ENCODE measurements at regions not wholly inside any gene's neighbourhood (a gene's known extent, or its start where the extent isn't known, plus 50 kb on each side); places are given as distances from the start of the nearest gene placed in this dataset.

GRCh38 chr5:4907571-4907970 is 232.6 kb upstream of the ADAMTS16 start:
- intact Hi-C loops (cut with micrococcal nuclease), result no loop called here

DNA sequence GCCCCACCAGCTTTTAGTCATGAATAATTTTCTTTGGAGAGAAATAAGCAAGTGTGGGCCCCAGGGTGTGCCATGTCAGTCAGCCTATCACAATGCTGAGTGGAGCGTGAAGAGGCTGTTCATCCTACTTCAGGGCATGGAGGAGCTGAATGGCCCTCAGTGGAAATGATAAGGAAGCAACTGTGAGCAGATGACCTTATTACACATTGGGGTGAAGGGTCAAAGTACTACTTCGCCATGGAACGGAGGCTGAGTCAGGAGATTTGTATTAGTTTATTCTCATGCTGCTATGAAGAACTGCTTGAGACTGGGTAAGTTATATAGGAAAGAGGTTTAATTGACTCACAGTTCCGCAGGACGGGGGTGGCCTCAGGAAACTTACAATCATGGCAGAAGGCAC is 231.0 kb upstream of the ADAMTS16 start:
- intact Hi-C loops (cut with micrococcal nuclease), result no loop called here

- intact Hi-C loops (cut with micrococcal nuclease), result no loop called here
These were observed 228.3 kb upstream of the ADAMTS16 start for GRCh38 chr5:4911646-4912403.

- intact Hi-C loops (cut with micrococcal nuclease), result no loop called here
These were observed 218.2 kb upstream of the ADAMTS16 start for GRCh38 chr5:4921929-4922328.

DNA sequence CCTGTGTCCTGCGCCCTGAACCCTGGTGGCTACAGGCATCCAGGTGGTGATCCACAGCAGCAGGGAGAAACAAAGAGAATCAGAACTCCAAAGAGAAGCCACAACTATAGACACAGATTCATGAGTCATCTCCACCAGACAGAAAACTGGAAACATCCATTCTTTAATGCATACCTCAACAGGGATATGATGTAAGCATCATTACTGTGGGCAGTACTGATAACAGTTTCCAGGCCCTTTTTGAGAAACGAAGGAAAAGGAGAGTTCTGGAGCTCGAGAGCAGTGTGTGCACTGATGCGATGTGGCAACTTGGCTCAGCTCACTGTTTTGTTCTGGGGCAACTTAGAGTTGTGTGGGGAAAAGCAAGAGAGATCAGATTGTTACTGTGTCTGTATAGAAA is 215.6 kb upstream of the ADAMTS16 start:
- intact Hi-C loops (cut with micrococcal nuclease), result no loop called here

DNA sequence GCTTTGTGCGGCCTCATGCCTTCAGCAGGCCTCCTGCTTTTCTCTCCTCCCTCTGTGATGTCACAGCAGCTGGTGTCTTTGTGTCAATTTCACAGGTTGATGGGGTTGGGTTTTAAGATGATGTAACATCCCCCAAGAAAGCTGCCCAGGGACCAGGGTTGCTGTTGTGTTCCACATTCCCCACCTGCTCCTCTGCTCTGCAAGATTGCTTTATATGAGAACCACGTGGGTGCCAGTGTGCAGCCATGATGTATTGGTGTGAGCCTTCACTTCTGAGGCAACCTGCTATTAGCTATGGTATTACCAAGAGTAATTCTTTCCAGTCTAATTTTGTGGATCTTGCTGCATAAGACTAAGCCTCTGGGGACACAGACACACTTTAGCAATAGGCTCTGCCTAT is 213.0 kb upstream of the ADAMTS16 start:
- intact Hi-C loops (cut with micrococcal nuclease), result no loop called here

GRCh38 chr5:4928409-4928808 is 211.7 kb upstream of the ADAMTS16 start:
- intact Hi-C loops (cut with micrococcal nuclease), result no loop called here

DNA sequence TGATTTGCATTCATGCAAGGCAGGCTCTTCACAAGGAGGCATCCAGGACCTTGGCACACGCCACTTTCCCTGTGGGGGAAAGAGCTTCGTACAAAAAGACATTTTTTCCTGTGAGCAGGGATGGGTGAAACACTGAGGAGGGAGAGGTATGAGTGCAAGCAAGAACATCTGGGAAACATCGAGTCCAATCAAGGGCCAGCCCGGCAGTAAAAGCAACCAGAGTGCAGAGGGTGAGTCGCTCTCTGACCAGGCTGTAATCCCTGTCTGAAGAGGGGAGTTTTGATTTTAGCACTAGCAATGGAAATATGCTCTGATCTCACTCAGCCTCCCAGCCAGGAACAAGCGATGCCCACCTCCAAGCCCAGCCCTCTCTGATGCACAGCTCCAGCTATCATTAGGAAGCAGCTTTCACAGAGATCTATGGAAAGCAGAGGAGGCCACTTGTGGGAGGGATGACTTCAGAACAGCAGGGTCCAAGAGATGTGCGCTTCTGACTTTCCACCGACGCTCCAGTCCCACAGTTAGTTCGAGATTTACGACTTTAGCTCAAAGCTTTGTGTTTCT is 211.0 kb upstream of the ADAMTS16 start:
- intact Hi-C loops (cut with micrococcal nuclease), result no loop called here

DNA sequence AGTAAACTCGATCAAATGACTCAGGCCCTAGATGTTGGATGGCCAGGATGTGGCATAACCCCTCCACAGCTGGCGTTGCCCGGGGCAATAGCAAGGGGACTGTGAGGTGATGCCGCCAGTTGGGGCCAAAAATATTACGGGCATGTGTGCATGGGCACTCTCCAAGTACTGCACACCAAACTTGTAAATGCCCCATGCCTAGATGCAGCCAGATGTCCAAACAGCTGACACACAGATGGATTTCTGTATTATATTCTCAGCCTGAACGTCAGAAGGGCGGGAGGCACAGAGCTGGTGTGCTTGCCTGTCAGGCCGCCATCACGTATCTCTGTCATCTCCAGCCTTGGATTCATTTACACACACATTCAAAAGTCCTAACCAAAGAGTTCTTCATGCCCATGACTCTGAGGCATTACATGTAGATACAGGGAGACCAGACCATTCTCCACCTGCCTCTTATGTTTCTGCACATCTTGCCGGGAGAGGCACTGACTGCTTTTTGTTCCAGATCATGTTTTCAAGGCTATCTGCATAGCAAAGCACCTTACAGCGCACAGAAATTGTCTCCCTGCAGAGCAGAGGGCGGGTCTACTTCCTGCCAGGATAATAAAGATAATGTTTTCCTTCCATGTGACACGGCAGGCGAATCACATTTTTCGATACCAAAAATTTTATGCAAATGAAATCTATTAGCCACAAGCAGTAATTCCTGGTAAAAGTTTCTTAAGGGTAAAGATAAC is 200.9 kb upstream of the ADAMTS16 start:
- intact Hi-C loops (cut with micrococcal nuclease), result no loop called here

GRCh38 chr5:4941161-4941560 is 199.0 kb upstream of the ADAMTS16 start:
- intact Hi-C loops (cut with micrococcal nuclease), result no loop called here

- intact Hi-C loops (cut with micrococcal nuclease), result loop anchor here (1.0 kb wide), 1 partner anchor 63 kb away; no protein-coding TSS in a partner anchor
These were observed 197.9 kb upstream of the ADAMTS16 start for GRCh38 chr5:4941957-4942830.

- intact Hi-C loops (cut with micrococcal nuclease), result loop anchor here (1.0 kb wide), 1 partner anchor 64 kb away; no protein-coding TSS in a partner anchor
These were observed 197.3 kb upstream of the ADAMTS16 start for GRCh38 chr5:4942831-4943178.

- intact Hi-C loops (cut with micrococcal nuclease), result no loop called here
These were observed 194.8 kb upstream of the ADAMTS16 start for GRCh38 chr5:4945296-4945695.

DNA sequence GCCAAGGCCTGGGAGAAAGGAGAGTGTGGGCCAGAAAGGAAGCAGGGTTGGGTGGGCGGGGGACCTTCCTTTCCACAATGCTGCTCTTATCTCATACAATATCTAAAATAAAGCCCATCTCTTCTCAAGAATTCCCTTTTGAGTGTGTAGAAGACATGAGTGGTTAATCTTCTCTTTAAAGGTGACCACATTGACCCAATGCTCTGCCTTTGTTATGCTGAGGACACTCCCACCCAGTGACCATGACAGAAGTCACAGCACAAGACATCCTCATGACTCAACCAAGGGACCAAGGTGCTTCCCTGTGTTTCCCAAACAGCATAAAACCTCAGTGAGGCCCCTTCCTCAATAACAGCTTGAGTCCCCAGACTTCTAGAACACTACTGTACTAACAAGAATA is 193.0 kb upstream of the ADAMTS16 start:
- intact Hi-C loops (cut with micrococcal nuclease), result no loop called here

DNA sequence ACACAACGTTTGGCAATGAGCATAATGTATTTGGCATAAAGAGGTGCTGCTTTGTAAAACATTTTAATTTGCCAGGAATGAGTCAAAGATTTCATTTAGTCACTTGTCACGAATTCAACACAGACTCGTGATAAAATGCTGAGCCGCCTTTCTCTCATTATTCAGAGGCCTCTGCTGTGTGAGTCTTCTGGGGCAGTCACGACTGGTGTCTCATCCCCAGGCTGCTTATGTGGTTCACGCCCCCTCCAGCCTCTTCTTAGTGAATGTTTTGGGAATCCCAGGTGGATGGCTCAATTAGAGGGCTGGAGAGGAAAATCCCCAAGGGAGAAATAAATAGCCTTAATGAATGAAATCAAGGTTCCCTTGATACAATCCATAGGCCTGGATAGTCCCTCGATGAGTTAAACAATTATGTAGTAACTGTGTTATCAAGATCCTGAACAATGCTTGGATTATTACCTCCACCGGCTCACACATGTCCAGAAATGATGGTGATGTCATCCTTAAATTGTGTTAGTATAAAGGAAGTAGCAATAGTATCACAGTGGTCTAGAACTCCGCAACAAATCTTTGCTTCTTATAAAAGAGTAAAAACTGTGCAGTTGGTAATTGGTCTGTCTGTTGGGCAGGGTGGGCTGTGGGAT is 192.1 kb upstream of the ADAMTS16 start:
- intact Hi-C loops (cut with micrococcal nuclease), result no loop called here

DNA sequence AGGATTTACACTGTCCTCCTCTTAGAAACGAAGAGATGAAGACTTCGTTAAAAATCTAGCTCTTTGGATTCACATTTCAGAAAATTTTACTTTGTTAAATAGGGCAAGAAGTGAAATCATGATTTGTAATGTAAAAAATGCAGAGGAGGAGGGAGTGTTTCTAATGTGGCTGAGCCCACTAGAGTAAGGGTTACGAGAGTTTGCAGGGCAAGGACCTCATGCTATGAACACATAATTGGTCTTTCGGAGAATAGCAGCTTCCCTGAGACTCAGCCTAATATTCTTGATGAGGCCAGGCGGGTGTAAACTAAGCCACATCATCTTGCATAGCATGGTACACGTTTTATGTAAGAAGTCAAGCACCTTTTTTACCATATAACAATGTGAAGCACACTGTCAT is 191.0 kb upstream of the ADAMTS16 start:
- intact Hi-C loops (cut with micrococcal nuclease), result no loop called here

- intact Hi-C loops (cut with micrococcal nuclease), result no loop called here
These were observed 186.6 kb upstream of the ADAMTS16 start for GRCh38 chr5:4953576-4953975.

DNA sequence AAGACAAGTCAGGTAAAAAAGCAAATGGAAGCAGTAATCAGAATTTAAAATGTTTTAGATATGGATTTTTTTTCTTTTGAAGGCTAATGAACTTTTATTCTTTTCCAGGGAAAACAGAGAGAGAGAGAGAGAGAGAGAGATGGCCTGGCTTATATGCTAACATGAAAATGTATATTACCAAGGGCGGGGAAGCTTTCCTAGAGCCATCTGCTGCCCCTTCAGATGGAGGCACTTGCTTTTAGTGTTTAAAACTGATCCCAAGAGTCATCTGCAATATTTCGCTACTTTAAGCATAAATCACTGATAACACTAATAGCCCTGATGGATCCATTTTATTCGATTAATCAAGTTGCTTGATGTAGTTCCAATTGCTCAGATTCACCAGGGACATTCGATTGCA is 186.1 kb upstream of the ADAMTS16 start:
- intact Hi-C loops (cut with micrococcal nuclease), result no loop called here

GRCh38 chr5:4963265-4963664 is 176.9 kb upstream of the ADAMTS16 start:
- intact Hi-C loops (cut with micrococcal nuclease), result no loop called here

DNA sequence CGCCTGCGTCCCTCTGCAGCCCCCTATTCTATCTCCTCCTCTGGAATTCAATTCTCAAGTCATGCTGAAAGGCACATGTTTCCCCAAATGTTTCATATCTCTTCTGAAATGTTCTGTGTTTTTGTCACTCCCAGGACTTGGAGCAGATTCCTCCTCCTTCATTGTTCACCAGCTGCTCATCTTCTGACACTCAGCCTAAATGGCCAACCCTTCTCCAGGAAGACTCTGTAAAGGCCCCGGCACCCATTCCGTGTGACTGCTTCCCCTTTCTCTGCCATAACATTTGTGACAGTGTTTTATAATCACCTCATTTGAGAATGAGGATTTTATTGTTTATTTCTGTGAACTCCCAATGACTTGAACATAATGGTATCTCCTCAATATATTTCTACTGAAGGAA is 170.8 kb upstream of the ADAMTS16 start:
- intact Hi-C loops (cut with micrococcal nuclease), result no loop called here

DNA sequence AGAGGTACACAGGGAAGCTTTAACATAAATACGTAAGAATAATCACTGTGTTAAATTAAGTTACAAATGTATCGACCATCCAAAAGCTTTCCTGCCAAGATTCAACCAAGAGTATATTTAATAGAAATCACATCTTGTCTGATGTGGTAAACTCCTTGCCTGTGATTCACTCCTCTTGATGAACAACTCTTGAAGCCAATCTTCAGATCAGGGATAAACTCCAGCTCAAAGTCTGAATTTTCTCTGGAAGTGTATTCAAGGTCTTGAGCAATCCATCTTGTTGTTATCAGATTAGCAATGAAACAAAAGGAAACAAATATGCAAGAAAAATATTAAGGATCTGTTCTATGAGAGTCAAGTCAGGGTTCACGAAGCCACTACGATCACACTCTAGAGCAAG is 170.0 kb upstream of the ADAMTS16 start:
- intact Hi-C loops (cut with micrococcal nuclease), result no loop called here
